Neuronal stem cell (in vitro differentiated cells): ENCODE measurements at regions not wholly inside any gene's neighbourhood (a gene's known extent, or its start where the extent isn't known, plus 50 kb on each side); places are given as distances from the start of the nearest gene placed in this dataset.
A peak's percentile ranks its signal among the peaks of the same experiment; 100 is the strongest.
"Not testable (repeated sequence)": the region's sequence is repeated elsewhere in the genome, so short reads cannot be mapped to it uniquely, and the experiment has no call there.

ENCODE experiments used
- DNase-seq: peaks from one replicate; pipeline ENCODE4 v3.0.0-alpha.2; 2013; ENCODE audit warnings: low spot score
- H2AFZ ChIP-seq: one replicate; pipeline ENCODE4 v1.6.1; 2013; ENCODE audit warnings: mild to moderate bottlenecking, low read length, inconsistent platforms
- H2AK5ac ChIP-seq: 2 replicates; pipeline ENCODE4 v1.6.1; 2013; ENCODE audit warnings: low read depth, mild to moderate bottlenecking, inconsistent platforms, low read length, moderate library complexity, mixed read lengths
- H2BK120ac ChIP-seq: 2 replicates; pipeline ENCODE4 v1.6.1; 2013; ENCODE audit warnings: low read depth, mild to moderate bottlenecking, inconsistent platforms, low read length, moderate library complexity, mixed read lengths
- H2BK12ac ChIP-seq: one replicate; pipeline ENCODE4 v1.6.1; 2013; ENCODE audit warnings: low read length, inconsistent platforms
- H2BK15ac ChIP-seq: 2 replicates; pipeline ENCODE4 v1.6.1; 2013; ENCODE audit warnings: mild to moderate bottlenecking, low read length, inconsistent platforms, mixed read lengths
- H2BK5ac ChIP-seq: one replicate; pipeline ENCODE4 v1.6.1; 2013; ENCODE audit warnings: inconsistent platforms, mild to moderate bottlenecking, low read length, moderate library complexity
- H3K14ac ChIP-seq: one replicate; pipeline ENCODE4 v1.6.1; 2013; ENCODE audit warnings: low read length, inconsistent platforms
- H3K18ac ChIP-seq: 2 replicates; pipeline ENCODE4 v1.6.1; 2013; ENCODE audit warnings: low read length, inconsistent platforms
- H3K23ac ChIP-seq: 2 replicates; pipeline ENCODE4 v1.6.1; 2013; ENCODE audit warnings: low read depth, mild to moderate bottlenecking, mixed read lengths, low read length, inconsistent platforms; ENCODE audit not compliant: poor library complexity
- H3K27ac ChIP-seq: replicated peaks from 3 replicates; pipeline ENCODE4 v1.5.1; 2013; ENCODE audit warnings: low read length, inconsistent platforms
- H3K27me3 ChIP-seq, 3 experiments: 2 replicates each; pipeline ENCODE4 v1.6.1; 2013; ENCODE audit warnings: low read length in 3 of 3, mild to moderate bottlenecking in 2 of 3, inconsistent platforms in 1 of 3, low read depth in 1 of 3, mixed read lengths in 1 of 3, moderate library complexity in 1 of 3; ENCODE audit not compliant: control insufficient read depth in 3 of 3, insufficient read depth in 3 of 3
- H3K36me3 ChIP-seq, 2 donors: replicated peaks in 1 of 2; 2 replicates each; pipeline ENCODE4 v1.6.1; 2013; ENCODE audit warnings: low read length in 2 of 2; ENCODE audit not compliant: control insufficient read depth in 2 of 2, insufficient read depth in 2 of 2
- H3K4ac ChIP-seq: 2 replicates; pipeline ENCODE4 v1.6.1; 2013; ENCODE audit warnings: inconsistent platforms, mild to moderate bottlenecking, low read length, moderate library complexity
- H3K4me1 ChIP-seq, 2 donors: 1 replicate in 1 of 2; 2 replicates in 1 of 2; pipeline ENCODE4 v1.6.1; 2013; ENCODE audit warnings: low read length in 2 of 2, low read depth in 1 of 2; ENCODE audit not compliant: control insufficient read depth in 2 of 2, insufficient read depth in 1 of 2
- H3K4me2 ChIP-seq: one replicate; pipeline ENCODE4 v1.6.1; 2013; ENCODE audit warnings: mild to moderate bottlenecking, low read length, inconsistent platforms; ENCODE audit not compliant: insufficient read depth, poor library complexity, severe bottlenecking
- H3K4me3 ChIP-seq, 2 donors: 2 replicates each; pipeline ENCODE4 v1.5.1; 2013; ENCODE audit warnings: low read length in 2 of 2, mild to moderate bottlenecking in 2 of 2, inconsistent platforms in 1 of 2, moderate library complexity in 1 of 2
- H3K79me1 ChIP-seq: one replicate; pipeline ENCODE4 v1.6.1; 2013; ENCODE audit warnings: low read depth, mild to moderate bottlenecking, inconsistent platforms, low read length, moderate library complexity
- H3K9ac ChIP-seq: one replicate; pipeline ENCODE4 v1.6.1; 2013; ENCODE audit warnings: mild to moderate bottlenecking, low read depth, low read length, inconsistent platforms; ENCODE audit not compliant: poor library complexity
- H3K9me3 ChIP-seq, 2 donors: replicated peaks in 1 of 2; 2 replicates each; pipeline versions ENCODE3 to v1.6.1; 2013; ENCODE audit warnings: low read length in 2 of 2, mild to moderate bottlenecking in 2 of 2, inconsistent platforms in 1 of 2, low read depth in 1 of 2, mixed read lengths in 1 of 2, moderate library complexity in 1 of 2; ENCODE audit not compliant: control insufficient read depth in 2 of 2, insufficient read depth in 1 of 2
- H4K8ac ChIP-seq: one replicate; pipeline ENCODE4 v1.6.1; 2013; ENCODE audit warnings: low read depth, mild to moderate bottlenecking, inconsistent platforms, low read length, moderate library complexity
- H4K91ac ChIP-seq: one replicate; pipeline ENCODE4 v1.6.1; 2013; ENCODE audit warnings: low read length, low read depth, mild to moderate bottlenecking, inconsistent platforms; ENCODE audit not compliant: poor library complexity
- WGBS, 2 donors: extraction: QIAGEN DNeasy Blood & Tissue Kit; methylation state at CpG; one replicate each; pipeline ENCODE4 v1.1.7; 2013; ENCODE audit warnings: missing lambda C conversion rate in 2 of 2, mixed read lengths in 1 of 2; ENCODE audit not compliant: insufficient read length in 2 of 2, insufficient replicate concordance in 1 of 2; ENCODE audit errors: extremely low coverage in 2 of 2; 5-methylcytosine and 5-hydroxymethylcytosine counted together

DNA sequence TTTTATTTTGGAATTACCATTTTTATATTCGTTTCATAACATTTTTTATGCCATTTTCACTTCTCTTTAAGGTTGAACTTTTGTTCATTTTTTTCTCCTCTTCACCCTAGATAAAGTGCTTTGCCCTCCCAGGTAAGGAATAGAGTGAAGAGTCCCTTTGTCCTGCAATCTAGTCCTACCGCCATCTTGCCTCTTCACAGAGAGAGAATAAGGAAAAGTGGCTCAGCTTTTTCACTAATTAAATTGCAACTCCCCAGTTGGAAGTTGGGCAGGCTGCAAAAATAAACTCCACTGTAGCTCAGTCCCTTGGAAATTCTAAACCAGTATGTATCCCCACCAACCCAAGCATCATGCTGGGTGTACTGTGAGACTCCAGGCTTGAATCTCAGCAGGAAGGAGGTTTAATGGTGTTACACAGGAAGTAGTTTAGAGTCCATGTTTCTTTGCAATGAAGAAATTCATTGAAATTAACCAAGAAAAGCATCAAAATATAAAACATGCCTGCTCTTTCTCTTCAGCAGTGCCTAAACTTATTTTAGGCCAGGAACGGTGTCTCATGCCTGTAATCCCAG is 60.3 kb upstream of the PCSK1 start:
- Histone ChIP-seq H2AK5ac (no peak overlapping the region), H2BK5ac (no peak overlapping the region), H3K27me3 (no peaks in the 10 kb centered on the region), H3K27ac (no peak overlapping the region), H3K4me3 (no peak overlapping the region), H3K36me3 (no peaks in the 10 kb centered on the region), H2BK15ac (no peak overlapping the region), H3K9me3 (no peaks in the 10 kb centered on the region), H3K4me1 (no peaks in the 10 kb centered on the region), H3K18ac (no peak overlapping the region), H4K91ac (no peak overlapping the region), H4K8ac (no peak overlapping the region), H2AFZ (peak overlapping the region; percentile 42), H3K23ac (no peak overlapping the region), H3K14ac (no peak overlapping the region), H3K79me1 (no peaks in the 10 kb centered on the region), H3K4ac (no peak overlapping the region), H2BK120ac (no peak overlapping the region), H2BK12ac (no peak overlapping the region), H3K9ac (no peak overlapping the region), H3K4me2 (no peak overlapping the region)
- DNase-seq: no peak
- 100% methylated on average over 1 of the region's 3 CpGs; no CpG with 5 or more reads in 1 of the 2 donors for WGBS, 2 donors

GRCh38 chr5:96495412-96495811 is 62.4 kb upstream of the PCSK1 start:
- not testable (repeated sequence) for H3K79me1 ChIP-seq, H3K27ac ChIP-seq, H2BK120ac ChIP-seq, H3K4me2 ChIP-seq, H3K9me3 ChIP-seq, H3K27me3 ChIP-seq, H2BK15ac ChIP-seq, H4K8ac ChIP-seq, H2AFZ ChIP-seq, DNase-seq, H3K18ac ChIP-seq, H3K4ac ChIP-seq, H3K4me1 ChIP-seq, H2AK5ac ChIP-seq, H2BK12ac ChIP-seq, H3K9ac ChIP-seq, H2BK5ac ChIP-seq, H4K91ac ChIP-seq, H3K23ac ChIP-seq, H3K36me3 ChIP-seq, H3K14ac ChIP-seq, H3K4me3 ChIP-seq
- WGBS, 2 donors: no CpG with 5 or more reads among the region's 1 CpG

DNA sequence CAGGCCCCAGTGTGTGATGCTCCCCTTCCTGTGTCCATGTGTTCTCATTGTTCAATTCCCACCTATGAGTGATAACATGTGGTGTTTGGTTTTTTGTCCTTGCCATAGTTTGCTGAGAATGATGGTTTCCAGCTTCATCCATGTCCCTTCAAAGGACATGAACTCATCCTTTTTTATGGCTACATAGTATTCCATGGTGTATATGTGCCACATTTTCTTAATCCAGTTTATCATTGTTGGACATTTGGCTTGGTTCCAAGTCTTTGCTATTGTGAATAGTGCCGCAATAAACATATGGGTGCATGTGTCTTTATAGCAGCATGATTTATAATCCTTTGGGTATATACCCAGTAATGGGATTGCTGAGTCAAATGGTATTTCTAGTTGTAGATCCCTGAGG is 64.0 kb upstream of the PCSK1 start:
- not testable (repeated sequence) for H3K14ac ChIP-seq, H2BK120ac ChIP-seq, H3K4me1 ChIP-seq, H2AK5ac ChIP-seq, H3K4me3 ChIP-seq, H3K79me1 ChIP-seq, H3K27ac ChIP-seq, DNase-seq, H4K91ac ChIP-seq, H3K9me3 ChIP-seq, H2BK15ac ChIP-seq, H3K27me3 ChIP-seq, H3K4me2 ChIP-seq, H2BK12ac ChIP-seq, H3K18ac ChIP-seq, H4K8ac ChIP-seq, H2BK5ac ChIP-seq, H3K23ac ChIP-seq, H2AFZ ChIP-seq, H3K4ac ChIP-seq, H3K36me3 ChIP-seq, H3K9ac ChIP-seq
- WGBS, 2 donors: no CpG with 5 or more reads among the region's 1 CpG

DNA sequence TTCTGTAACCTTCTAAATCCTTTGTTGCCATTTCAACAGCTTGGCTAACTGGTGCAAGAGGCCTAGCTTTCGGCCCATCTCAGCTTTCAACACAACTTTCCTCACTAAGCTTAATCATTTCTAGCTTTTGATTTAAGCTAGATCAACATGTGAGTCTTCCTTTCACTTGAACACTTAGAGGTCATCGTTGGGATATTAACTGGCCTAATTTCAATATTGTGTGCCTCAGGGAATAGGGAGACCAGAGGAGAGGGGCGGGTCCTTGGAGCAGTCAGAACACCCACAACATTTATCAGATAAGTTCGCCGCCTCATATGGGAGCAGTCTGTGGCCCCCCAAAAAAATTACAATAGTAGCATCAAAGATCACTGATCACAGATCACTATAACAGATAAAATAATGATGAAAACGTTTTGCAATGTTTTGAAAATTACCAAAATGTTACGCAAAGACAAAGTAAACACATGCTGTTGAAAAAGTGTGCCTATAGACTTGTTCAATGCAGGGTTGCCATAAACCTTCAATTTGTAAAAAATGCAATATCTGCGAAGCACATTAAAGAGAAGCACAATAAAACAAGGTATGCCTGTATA is 66.8 kb upstream of the PCSK1 start:
- no peak overlapping the region for H3K18ac ChIP-seq
- no peak overlapping the region for H3K9ac ChIP-seq
- peaks cover 7% of the 10 kb centered on the region in 2 donors for H3K4me1 ChIP-seq
- H3K79me1 ChIP-seq: no peaks in the 10 kb centered on the region
- no peaks in the 10 kb centered on the region for H3K36me3 ChIP-seq
- H2BK15ac ChIP-seq: no peak overlapping the region
- no peak overlapping the region for H4K8ac ChIP-seq
- no peak overlapping the region for H2BK5ac ChIP-seq
- H2BK120ac ChIP-seq: no peak overlapping the region
- no peak overlapping the region for H4K91ac ChIP-seq
- no peak overlapping the region for H3K14ac ChIP-seq
- no peak for DNase-seq
- H3K4ac ChIP-seq: no peak overlapping the region
- peaks cover 0 to 2% (median 0%) of the 10 kb centered on the region in 3 experiments for H3K27me3 ChIP-seq
- H3K27ac ChIP-seq: no peak overlapping the region
- no peaks in the 10 kb centered on the region for H3K9me3 ChIP-seq
- no peak overlapping the region for H2BK12ac ChIP-seq
- WGBS, 2 donors: no CpG with 5 or more reads among the region's 8 CpGs
- H3K23ac ChIP-seq: no peak overlapping the region
- no peak overlapping the region for H2AFZ ChIP-seq
- no peak overlapping the region for H3K4me2 ChIP-seq
- no peak overlapping the region for H3K4me3 ChIP-seq
- no peak overlapping the region for H2AK5ac ChIP-seq
